Left ventricle myocardium inferior (tissue), 1 donor: ENCODE measurements at regions not wholly inside any gene's neighbourhood (a gene's known extent, or its start where the extent isn't known, plus 50 kb on each side); places are given as distances from the start of the nearest gene placed in this dataset.

ENCODE experiments used
- DNase-seq: peaks from one replicate; pipeline ENCODE4 v3.0.0-alpha.2; 2020
- H3K27ac ChIP-seq: fragments of 200-600 bp; replicated peaks from 2 replicates; pipeline ENCODE4 v1.8.0; 2021
- H3K27me3 ChIP-seq: fragments of 200-600 bp; 2 replicates; pipeline ENCODE4 v1.8.0; 2021; ENCODE audit warnings: low read depth
- H3K36me3 ChIP-seq: fragments of 200-600 bp; 2 replicates; pipeline ENCODE4 v1.8.0; 2021
- H3K4me1 ChIP-seq: fragments of 200-600 bp; 2 replicates; pipeline ENCODE4 v1.8.0; 2021
- H3K4me3 ChIP-seq: fragments of 200-600 bp; 2 replicates; pipeline ENCODE4 v1.8.0; 2021; ENCODE audit warnings: mild to moderate bottlenecking, moderate library complexity
- H3K9me3 ChIP-seq: fragments of 200-600 bp; replicated peaks from 2 replicates; pipeline ENCODE4 v1.8.0; 2021
- CTCF ChIP-seq: fragments of 200-600 bp; IDR thresholded peaks from 2 replicates; pipeline ENCODE4 v1.8.0; 2021; ENCODE audit warnings: antibody characterized with exemption, mild to moderate bottlenecking, borderline replicate concordance
- intact Hi-C: fragments of 100-400 bp; cut with micrococcal nuclease; formaldehyde crosslinking; loops from one replicate; pipeline ENCODE4 v1.11.0; 2022
- donor health status: DM: no; HTN: yes; CAD: no; lungs with severe emphysema.

- peaks cover 3% of the 10 kb centered on the region for H3K4me1 ChIP-seq
- H3K9me3 ChIP-seq, result peaks cover under 1% of the 10 kb centered on the region
- no peaks in the 10 kb centered on the region for H3K27me3 ChIP-seq
- intact Hi-C loops, result no loop called here
- H3K27ac ChIP-seq, result no peak overlapping the region
- no peaks in the 10 kb centered on the region for H3K36me3 ChIP-seq
- no peak for TF ChIP-seq CTCF
- DNase-seq, result no peak
- H3K4me3 ChIP-seq, result no peak overlapping the region
Measured at GRCh38 chr4:148563684-148564083, 121.5 kb upstream of the NR3C2 start.

- intact Hi-C loops, result no loop called here
- H3K4me3 ChIP-seq, result no peak overlapping the region
- H3K4me1 ChIP-seq, result peaks cover 3% of the 10 kb centered on the region
- no peaks in the 10 kb centered on the region for H3K9me3 ChIP-seq
- H3K27me3 ChIP-seq, result no peaks in the 10 kb centered on the region
- no peak for DNase-seq
- no peak overlapping the region for H3K27ac ChIP-seq
- no peaks in the 10 kb centered on the region for H3K36me3 ChIP-seq
- no peak for TF ChIP-seq CTCF
Measured at GRCh38 chr4:148561467-148561866, 119.3 kb upstream of the NR3C2 start.

GRCh38 chr4:148557793-148558192, 115.6 kb upstream of the NR3C2 start:
- Histone ChIP-seq H3K27me3 (no peaks in the 10 kb centered on the region), H3K27ac (no peak overlapping the region), H3K4me1 (no peaks in the 10 kb centered on the region), H3K4me3 (no peak overlapping the region), H3K36me3 (no peaks in the 10 kb centered on the region), H3K9me3 (no peaks in the 10 kb centered on the region)
- intact Hi-C loops, result no loop called here
- DNase-seq, result no peak
- no peak for TF ChIP-seq CTCF

- intact Hi-C loops, result no loop called here
- Histone ChIP-seq H3K9me3 (no peaks in the 10 kb centered on the region), H3K4me1 (no peaks in the 10 kb centered on the region), H3K27me3 (no peaks in the 10 kb centered on the region), H3K4me3 (no peak overlapping the region), H3K36me3 (no peaks in the 10 kb centered on the region), H3K27ac (no peak overlapping the region)
- DNase-seq, result no peak
- TF ChIP-seq CTCF, result no peak
Measured at GRCh38 chr4:148550788-148551187, 108.6 kb upstream of the NR3C2 start.

- intact Hi-C loops, result no loop called here
- Histone ChIP-seq H3K27ac (no peak overlapping the region), H3K4me3 (no peak overlapping the region), H3K9me3 (no peaks in the 10 kb centered on the region), H3K27me3 (no peaks in the 10 kb centered on the region), H3K4me1 (peaks cover 4% of the 10 kb centered on the region), H3K36me3 (no peaks in the 10 kb centered on the region)
- no peak for TF ChIP-seq CTCF
- DNase-seq, result no peak
Measured at GRCh38 chr4:148542922-148543623, 100.9 kb upstream of the NR3C2 start.
